Naive B cell (primary cell): ENCODE measurements at regions not wholly inside any gene's neighbourhood (a gene's known extent, or its start where the extent isn't known, plus 50 kb on each side); places are given as distances from the start of the nearest gene placed in this dataset.

Source experiments
- ATAC-seq, 2 donors: fragments of 150-1000 bp; cut with Tn5 transposase; 2 replicates each; pipeline ENCODE4 v1.10.0; 2021; ENCODE audit warnings: low read depth in 2 of 2, mild to moderate bottlenecking in 2 of 2, moderate library complexity in 2 of 2
- DNase-seq: peaks from one replicate; pipeline ENCODE4 v3.0.0; 2022
- H3K27ac Mint-ChIP-seq, 6 donors: one replicate each; pipeline ENCODE4 v1.8.0; 2020 to 2022; ENCODE audit warnings: mild to moderate bottlenecking in 6 of 6, mixed read lengths in 6 of 6, moderate library complexity in 5 of 6, inconsistent platforms in 2 of 6
- H3K27me3 Mint-ChIP-seq, 3 donors: one replicate each; pipeline ENCODE4 v1.8.0; 2021 to 2022; ENCODE audit warnings: mixed read lengths in 3 of 3, mild to moderate bottlenecking in 1 of 3
- H3K36me3 Mint-ChIP-seq, 2 donors: one replicate each; pipeline ENCODE4 v1.8.0; 2020 to 2022; ENCODE audit warnings: mixed read lengths in 2 of 2, inconsistent platforms in 1 of 2, mild to moderate bottlenecking in 1 of 2
- H3K4me1 Mint-ChIP-seq, 3 donors: one replicate each; pipeline ENCODE4 v1.8.0; 2020 to 2022; ENCODE audit warnings: mixed read lengths in 3 of 3, inconsistent platforms in 1 of 3, mild to moderate bottlenecking in 1 of 3, moderate library complexity in 1 of 3
- H3K4me3 Mint-ChIP-seq, 8 donors: one replicate each; pipeline ENCODE4 v1.8.0; 2020 to 2022; ENCODE audit warnings: mild to moderate bottlenecking in 8 of 8, mixed read lengths in 8 of 8, moderate library complexity in 8 of 8, inconsistent platforms in 2 of 8
- H3K9me3 Mint-ChIP-seq, 7 donors: one replicate each; pipeline ENCODE4 v1.8.0; 2020 to 2022; ENCODE audit warnings: mixed read lengths in 7 of 7, mild to moderate bottlenecking in 5 of 7, inconsistent platforms in 2 of 7, moderate library complexity in 1 of 7

DNA sequence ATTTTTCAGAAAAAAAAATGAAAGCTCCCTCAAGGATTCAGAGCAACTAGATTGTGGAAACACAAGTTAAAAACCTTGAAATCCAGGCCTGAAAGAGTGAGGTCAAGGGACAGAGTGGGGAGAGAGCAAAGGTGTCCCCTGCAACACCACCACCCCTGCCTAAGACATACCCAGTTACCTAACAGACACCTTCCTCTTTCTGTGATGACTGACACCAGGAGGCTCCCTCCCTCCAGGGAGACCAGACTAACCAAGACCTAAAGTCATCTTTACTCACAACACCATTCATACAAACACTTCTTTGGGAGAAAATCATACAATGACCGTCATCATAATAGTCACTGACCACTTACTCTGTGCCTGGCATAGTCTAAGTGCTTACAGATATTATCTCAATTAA is 151.8 kb upstream of the NABP1 start:
- no peak overlapping the region for H3K27ac Mint-ChIP-seq
- no peaks in the 10 kb centered on the region for H3K9me3 Mint-ChIP-seq
- H3K4me1 Mint-ChIP-seq, result no peaks in the 10 kb centered on the region
- no peak overlapping the region for H3K4me3 Mint-ChIP-seq
- ATAC-seq (no peak), DNase-seq (no peak)
- H3K36me3 Mint-ChIP-seq, result no peaks in the 10 kb centered on the region
- H3K27me3 Mint-ChIP-seq, result no peaks in the 10 kb centered on the region

- Mint-ChIP-seq H3K27ac (no peak overlapping the region), H3K4me3 (no peak overlapping the region), H3K9me3 (no peaks in the 10 kb centered on the region), H3K27me3 (peaks cover 0 to 3% (median 0%) of the 10 kb centered on the region in 3 donors), H3K4me1 (no peaks in the 10 kb centered on the region), H3K36me3 (no peaks in the 10 kb centered on the region)
- no peak for ATAC-seq
- no peak for DNase-seq
Observed at GRCh38 chr2:191526536-191526935, 151.4 kb upstream of the NABP1 start.

- Mint-ChIP-seq H3K27me3 (peaks cover 0 to 8% (median 0%) of the 10 kb centered on the region in 3 donors), H3K27ac (no peak overlapping the region), H3K9me3 (no peaks in the 10 kb centered on the region), H3K4me3 (no peak overlapping the region), H3K4me1 (no peaks in the 10 kb centered on the region), H3K36me3 (no peaks in the 10 kb centered on the region)
- ATAC-seq, result no peak
- no peak for DNase-seq
Observed at GRCh38 chr2:191526953-191527556, 150.9 kb upstream of the NABP1 start.

- H3K36me3 Mint-ChIP-seq, result no peaks in the 10 kb centered on the region
- ATAC-seq, result no peak
Observed at GRCh38 chr2:191530618-191531017, 147.3 kb upstream of the NABP1 start.

GRCh38 chr2:191533693-191534180 is 144.2 kb upstream of the NABP1 start:
- Mint-ChIP-seq H3K27ac (no peak overlapping the region), H3K36me3 (no peaks in the 10 kb centered on the region), H3K4me3 (no peak overlapping the region), H3K9me3 (peaks cover 0 to 8% (median 0%) of the 10 kb centered on the region in 7 donors), H3K4me1 (no peaks in the 10 kb centered on the region), H3K27me3 (peaks cover 0 to 8% (median 0%) of the 10 kb centered on the region in 3 donors)
- DNase-seq (no peak), ATAC-seq (no peak)

More at GRCh38 chr2:191530618-191531017, 147.3 kb upstream of the NABP1 start:
- H3K27me3 Mint-ChIP-seq, result peaks cover 0 to 8% (median 0%) of the 10 kb centered on the region in 3 donors
- H3K27ac Mint-ChIP-seq, result no peak overlapping the region
- peaks cover 0 to 3% (median 0%) of the 10 kb centered on the region in 7 donors for H3K9me3 Mint-ChIP-seq
- H3K4me3 Mint-ChIP-seq, result no peak overlapping the region
- DNase-seq, result no peak
- H3K4me1 Mint-ChIP-seq, result no peaks in the 10 kb centered on the region

DNA sequence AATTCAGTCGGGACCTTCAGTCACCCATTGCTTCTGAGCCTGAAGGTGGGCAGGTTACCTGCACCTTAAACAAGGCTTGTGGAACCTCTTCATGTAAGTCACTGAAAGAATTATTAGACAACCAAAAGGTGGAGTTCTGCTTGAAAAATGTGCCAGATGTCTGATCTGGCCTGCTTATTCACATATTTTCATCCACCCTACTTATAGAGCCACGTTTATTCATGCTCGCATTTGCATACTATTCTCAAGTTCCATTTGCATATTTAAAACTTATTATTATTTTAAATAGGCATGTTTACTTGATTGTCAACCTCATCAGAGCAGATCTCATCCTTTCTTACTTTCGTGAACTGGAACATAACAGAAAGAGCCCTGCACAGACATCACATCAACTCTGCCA is 140.0 kb upstream of the NABP1 start:
- H3K9me3 Mint-ChIP-seq, result peaks cover 0 to 8% (median 0%) of the 10 kb centered on the region in 7 donors
- no peaks in the 10 kb centered on the region for H3K27me3 Mint-ChIP-seq
- no peak overlapping the region for H3K27ac Mint-ChIP-seq
- DNase-seq, result no peak
- ATAC-seq, result no peak
- H3K4me1 Mint-ChIP-seq, result peaks cover 0 to 4% (median 0%) of the 10 kb centered on the region in 3 donors
- H3K4me3 Mint-ChIP-seq, result no peak overlapping the region
- H3K36me3 Mint-ChIP-seq, result no peaks in the 10 kb centered on the region

GRCh38 chr2:191538334-191538903 is 139.5 kb upstream of the NABP1 start:
- H3K27ac Mint-ChIP-seq, result no peak overlapping the region
- H3K9me3 Mint-ChIP-seq, result peaks cover 0 to 8% (median 0%) of the 10 kb centered on the region in 7 donors
- peaks cover 0 to 4% (median 0%) of the 10 kb centered on the region in 3 donors for H3K4me1 Mint-ChIP-seq
- ATAC-seq (no peak), DNase-seq (no peak)
- H3K4me3 Mint-ChIP-seq, result no peak overlapping the region
- no peaks in the 10 kb centered on the region for H3K27me3 Mint-ChIP-seq
- H3K36me3 Mint-ChIP-seq, result no peaks in the 10 kb centered on the region

DNA sequence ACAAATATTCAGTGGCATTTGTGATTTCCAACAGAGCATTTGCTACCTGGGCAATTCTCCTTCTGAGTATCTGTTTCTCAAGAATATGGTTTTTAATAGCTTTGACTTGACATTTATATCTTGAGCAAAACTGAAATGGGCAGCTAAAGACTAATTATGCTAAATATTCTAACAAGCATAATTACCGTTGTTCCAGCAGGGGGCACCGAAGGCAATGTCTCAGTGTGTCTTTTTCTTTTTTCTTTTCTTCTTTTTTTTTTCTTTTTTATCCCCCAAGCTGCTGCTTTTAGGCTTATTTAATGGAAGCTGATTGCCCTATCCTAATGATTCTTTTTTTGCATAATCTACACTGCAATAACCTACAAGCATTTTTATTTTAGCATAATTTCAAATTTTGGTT is 138.9 kb upstream of the NABP1 start:
- Mint-ChIP-seq H3K9me3 (peaks cover 0 to 8% (median 0%) of the 10 kb centered on the region in 7 donors), H3K27me3 (no peaks in the 10 kb centered on the region), H3K36me3 (no peaks in the 10 kb centered on the region), H3K27ac (no peak overlapping the region), H3K4me3 (no peak overlapping the region), H3K4me1 (peaks cover 0 to 4% (median 0%) of the 10 kb centered on the region in 3 donors)
- no peak for DNase-seq
- ATAC-seq, result no peak

GRCh38 chr2:191540681-191541080 is 137.3 kb upstream of the NABP1 start:
- DNase-seq, result no peak
- peak overlapping the region in 1 of 6 donors; percentile 68 for H3K27ac Mint-ChIP-seq
- H3K9me3 Mint-ChIP-seq, result peaks cover 0 to 13% (median 4%) of the 10 kb centered on the region in 7 donors
- no peaks in the 10 kb centered on the region for H3K27me3 Mint-ChIP-seq
- no peak overlapping the region for H3K4me3 Mint-ChIP-seq
- peaks cover 0 to 9% of the 10 kb centered on the region in 2 donors for H3K36me3 Mint-ChIP-seq
- H3K4me1 Mint-ChIP-seq, result peaks cover 0 to 4% (median 0%) of the 10 kb centered on the region in 3 donors
- ATAC-seq, result no peak

DNA sequence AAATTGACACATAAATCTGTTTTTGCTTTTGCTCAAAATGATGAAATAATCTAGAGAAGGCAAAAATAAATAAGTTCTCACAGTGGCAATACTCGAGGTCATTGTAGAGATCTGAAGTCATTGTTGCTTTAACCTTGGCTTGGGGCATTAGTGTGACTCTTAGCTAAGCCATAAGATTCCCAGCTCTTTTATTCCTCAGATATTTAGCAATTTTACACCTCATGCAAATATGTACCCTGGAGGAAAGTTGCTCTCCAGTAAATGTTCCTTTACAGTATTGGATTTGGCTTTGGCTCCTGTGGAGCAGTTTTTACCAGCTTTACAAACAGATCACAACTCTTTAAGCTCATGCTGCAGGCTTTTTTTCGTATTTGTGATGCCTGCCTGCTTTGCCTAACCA is 134.2 kb upstream of the NABP1 start:
- H3K36me3 Mint-ChIP-seq, result peaks cover 0 to 11% of the 10 kb centered on the region in 2 donors
- ATAC-seq (no peak), DNase-seq (no peak)
- H3K27ac Mint-ChIP-seq, result no peak overlapping the region
- peaks cover 0 to 13% (median 5%) of the 10 kb centered on the region in 7 donors for H3K9me3 Mint-ChIP-seq
- H3K4me3 Mint-ChIP-seq, result no peak overlapping the region
- peaks cover 0 to 4% (median 0%) of the 10 kb centered on the region in 3 donors for H3K4me1 Mint-ChIP-seq
- H3K27me3 Mint-ChIP-seq, result no peaks in the 10 kb centered on the region

- H3K27ac Mint-ChIP-seq, result no peak overlapping the region
- peaks cover 0 to 13% (median 5%) of the 10 kb centered on the region in 7 donors for H3K9me3 Mint-ChIP-seq
- no peak overlapping the region for H3K4me3 Mint-ChIP-seq
- H3K27me3 Mint-ChIP-seq, result peaks cover 0 to 2% (median 0%) of the 10 kb centered on the region in 3 donors
- no peaks in the 10 kb centered on the region for H3K4me1 Mint-ChIP-seq
- H3K36me3 Mint-ChIP-seq, result peaks cover 0 to 11% of the 10 kb centered on the region in 2 donors
- DNase-seq (no peak), ATAC-seq (no peak)
Observed at GRCh38 chr2:191544461-191545062, 133.4 kb upstream of the NABP1 start.

GRCh38 chr2:191545361-191545760 is 132.6 kb upstream of the NABP1 start:
- no peak overlapping the region for H3K4me3 Mint-ChIP-seq
- H3K9me3 Mint-ChIP-seq, result peaks cover 0 to 13% (median 5%) of the 10 kb centered on the region in 7 donors
- H3K27me3 Mint-ChIP-seq, result peaks cover 0 to 4% (median 0%) of the 10 kb centered on the region in 3 donors
- H3K4me1 Mint-ChIP-seq, result no peaks in the 10 kb centered on the region
- no peak overlapping the region for H3K27ac Mint-ChIP-seq
- DNase-seq, result no peak
- H3K36me3 Mint-ChIP-seq, result peaks cover 0 to 11% of the 10 kb centered on the region in 2 donors
- no peak for ATAC-seq

DNA sequence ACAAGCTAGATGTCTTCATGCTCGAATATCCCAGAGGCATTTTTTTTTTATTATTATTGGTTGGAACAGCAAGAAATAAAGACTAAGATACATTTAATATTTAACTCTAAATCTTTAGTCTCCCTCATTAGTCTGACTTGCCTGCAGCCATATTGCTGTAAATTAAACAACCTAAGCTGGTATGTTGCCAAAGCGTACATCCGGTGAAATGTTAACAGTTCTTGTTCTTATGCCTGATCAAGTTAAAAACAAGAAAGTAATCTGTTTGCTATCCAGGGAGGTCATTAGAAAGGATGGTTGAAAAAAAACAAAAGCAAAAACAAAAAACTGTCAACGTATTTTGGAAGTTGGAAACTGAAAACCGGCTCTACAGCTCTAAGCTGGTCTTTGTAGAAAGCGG is 125.9 kb upstream of the NABP1 start:
- no peak overlapping the region for H3K4me3 Mint-ChIP-seq
- H3K4me1 Mint-ChIP-seq, result peaks cover 3 to 5% (median 4%) of the 10 kb centered on the region in 3 donors
- DNase-seq, result no peak
- no peak for ATAC-seq
- H3K27ac Mint-ChIP-seq, result no peak overlapping the region
- H3K9me3 Mint-ChIP-seq, result no peaks in the 10 kb centered on the region
- H3K27me3 Mint-ChIP-seq, result peaks cover 0 to 11% (median 4%) of the 10 kb centered on the region in 3 donors
- H3K36me3 Mint-ChIP-seq, result no peaks in the 10 kb centered on the region

DNA sequence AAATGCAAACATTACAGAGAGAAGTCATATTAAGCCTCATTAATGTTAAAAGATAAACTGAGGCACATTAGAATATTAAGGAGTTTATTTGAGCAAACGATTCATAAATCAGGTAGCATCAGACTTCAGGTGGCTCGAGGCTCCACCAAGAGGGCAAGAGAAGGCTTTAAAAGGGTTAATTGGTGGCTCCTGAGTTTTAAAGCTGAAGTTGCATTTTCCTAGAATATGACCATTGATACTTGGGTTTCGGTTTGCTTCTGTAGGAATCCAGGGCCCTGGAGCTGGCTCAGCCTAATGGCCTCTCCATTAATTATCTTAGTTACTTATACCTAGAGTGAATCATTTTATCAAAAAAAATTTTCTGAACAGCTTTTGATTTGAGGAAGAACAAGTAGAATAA is 123.7 kb upstream of the NABP1 start:
- Mint-ChIP-seq H3K36me3 (no peaks in the 10 kb centered on the region), H3K4me3 (no peak overlapping the region), H3K9me3 (no peaks in the 10 kb centered on the region), H3K27me3 (peaks cover 0 to 11% (median 4%) of the 10 kb centered on the region in 3 donors), H3K4me1 (peaks cover 3 to 5% (median 4%) of the 10 kb centered on the region in 3 donors), H3K27ac (no peak overlapping the region)
- DNase-seq (no peak), ATAC-seq (no peak)
